IPS-18a (cell line): ENCODE measurements at regions not wholly inside any gene's neighbourhood (a gene's known extent, or its start where the extent isn't known, plus 50 kb on each side); places are given as distances from the start of the nearest gene placed in this dataset.
"Not testable (repeated sequence)": the region's sequence is repeated elsewhere in the genome, so short reads cannot be mapped to it uniquely, and the experiment has no call there.

Experiments
- H3K27ac ChIP-seq: one replicate; pipeline ENCODE4 v1.5.1; 2013; ENCODE audit warnings: low read length
- H3K27me3 ChIP-seq: one replicate; pipeline ENCODE4 v1.6.1; 2013; ENCODE audit warnings: mild to moderate bottlenecking, low read length; ENCODE audit not compliant: control insufficient read depth, insufficient read depth
- H3K36me3 ChIP-seq: one replicate; pipeline ENCODE4 v1.6.1; 2013; ENCODE audit warnings: low read depth, low read length; ENCODE audit not compliant: control insufficient read depth
- H3K4me1 ChIP-seq: one replicate; pipeline ENCODE4 v1.6.1; 2013; ENCODE audit warnings: low read depth, low read length; ENCODE audit not compliant: control insufficient read depth
- H3K4me3 ChIP-seq: one replicate; pipeline ENCODE4 v1.5.1; 2013; ENCODE audit warnings: low read length
- H3K9ac ChIP-seq: one replicate; pipeline ENCODE4 v1.6.1; 2013; ENCODE audit warnings: mild to moderate bottlenecking, low read length, moderate library complexity
- H3K9me3 ChIP-seq: one replicate; pipeline ENCODE4 v1.6.1; 2013; ENCODE audit warnings: low read depth, low read length; ENCODE audit not compliant: control insufficient read depth

GRCh38 chr14:96717116-96717515, 80.1 kb upstream of the VRK1 start:
- no peak overlapping the region for H3K4me3 ChIP-seq
- H3K9me3 ChIP-seq, result no peaks in the 10 kb centered on the region
- no peak overlapping the region for H3K27ac ChIP-seq
- no peak overlapping the region for H3K9ac ChIP-seq
- no peaks in the 10 kb centered on the region for H3K27me3 ChIP-seq
- H3K4me1 ChIP-seq, result no peaks in the 10 kb centered on the region
- no peaks in the 10 kb centered on the region for H3K36me3 ChIP-seq

GRCh38 chr14:96718407-96718806, 78.8 kb upstream of the VRK1 start:
- Histone ChIP-seq H3K9me3 (no peaks in the 10 kb centered on the region), H3K4me3 (no peak overlapping the region), H3K9ac (no peak overlapping the region), H3K27me3 (no peaks in the 10 kb centered on the region), H3K36me3 (no peaks in the 10 kb centered on the region), H3K27ac (no peak overlapping the region), H3K4me1 (no peaks in the 10 kb centered on the region)

GRCh38 chr14:96720702-96721101, 76.5 kb upstream of the VRK1 start:
- H3K27me3 ChIP-seq, H3K4me1 ChIP-seq, H3K36me3 ChIP-seq, H3K9me3 ChIP-seq, H3K27ac ChIP-seq, H3K4me3 ChIP-seq, H3K9ac ChIP-seq: not testable (repeated sequence)

- Histone ChIP-seq H3K27ac (no peak overlapping the region), H3K36me3 (no peaks in the 10 kb centered on the region), H3K9me3 (no peaks in the 10 kb centered on the region), H3K9ac (no peak overlapping the region), H3K27me3 (no peaks in the 10 kb centered on the region), H3K4me3 (no peak overlapping the region), H3K4me1 (no peaks in the 10 kb centered on the region)
Measured at GRCh38 chr14:96722736-96723135, 74.4 kb upstream of the VRK1 start.

- no peaks in the 10 kb centered on the region for H3K9me3 ChIP-seq
- H3K36me3 ChIP-seq, result no peaks in the 10 kb centered on the region
- no peaks in the 10 kb centered on the region for H3K4me1 ChIP-seq
- H3K27ac ChIP-seq, result no peak overlapping the region
- no peaks in the 10 kb centered on the region for H3K27me3 ChIP-seq
- no peak overlapping the region for H3K9ac ChIP-seq
- H3K4me3 ChIP-seq, result no peak overlapping the region
Measured at GRCh38 chr14:96723946-96724345, 73.2 kb upstream of the VRK1 start.

- Histone ChIP-seq H3K27me3 (no peaks in the 10 kb centered on the region), H3K4me1 (no peaks in the 10 kb centered on the region), H3K9me3 (no peaks in the 10 kb centered on the region), H3K27ac (no peak overlapping the region), H3K36me3 (no peaks in the 10 kb centered on the region), H3K9ac (no peak overlapping the region), H3K4me3 (no peak overlapping the region)
Measured at GRCh38 chr14:96725232-96725631, 72.0 kb upstream of the VRK1 start.

GRCh38 chr14:96727073-96727472, 70.1 kb upstream of the VRK1 start:
- Histone ChIP-seq H3K4me3 (no peak overlapping the region), H3K36me3 (no peaks in the 10 kb centered on the region), H3K9me3 (no peaks in the 10 kb centered on the region), H3K4me1 (no peaks in the 10 kb centered on the region), H3K27me3 (no peaks in the 10 kb centered on the region), H3K9ac (no peak overlapping the region), H3K27ac (no peak overlapping the region)

- Histone ChIP-seq H3K4me1 (no peaks in the 10 kb centered on the region), H3K36me3 (no peaks in the 10 kb centered on the region), H3K27ac (no peak overlapping the region), H3K9ac (no peak overlapping the region), H3K27me3 (no peaks in the 10 kb centered on the region), H3K4me3 (no peak overlapping the region), H3K9me3 (no peaks in the 10 kb centered on the region)
Measured at GRCh38 chr14:96727491-96727890, 69.7 kb upstream of the VRK1 start.

- H3K27me3 ChIP-seq, result no peaks in the 10 kb centered on the region
Measured at GRCh38 chr14:96727980-96728717, 69.0 kb upstream of the VRK1 start.

GRCh38 chr14:96729889-96730288, 67.3 kb upstream of the VRK1 start:
- Histone ChIP-seq H3K27me3 (no peaks in the 10 kb centered on the region), H3K4me1 (no peaks in the 10 kb centered on the region), H3K27ac (no peak overlapping the region), H3K9me3 (no peaks in the 10 kb centered on the region), H3K4me3 (no peak overlapping the region), H3K36me3 (no peaks in the 10 kb centered on the region), H3K9ac (no peak overlapping the region)

More at GRCh38 chr14:96727980-96728717, 69.0 kb upstream of the VRK1 start:
- H3K36me3 ChIP-seq, result no peaks in the 10 kb centered on the region
- H3K9ac ChIP-seq, result no peak overlapping the region
- H3K4me3 ChIP-seq, result no peak overlapping the region
- no peaks in the 10 kb centered on the region for H3K4me1 ChIP-seq
- no peak overlapping the region for H3K27ac ChIP-seq
- no peaks in the 10 kb centered on the region for H3K9me3 ChIP-seq

GRCh38 chr14:96730386-96730785, 66.8 kb upstream of the VRK1 start:
- H3K4me1 ChIP-seq, result no peaks in the 10 kb centered on the region
- H3K27me3 ChIP-seq, result no peaks in the 10 kb centered on the region
- H3K36me3 ChIP-seq, result no peaks in the 10 kb centered on the region
- no peak overlapping the region for H3K9ac ChIP-seq
- no peak overlapping the region for H3K27ac ChIP-seq
- no peak overlapping the region for H3K4me3 ChIP-seq
- no peaks in the 10 kb centered on the region for H3K9me3 ChIP-seq

GRCh38 chr14:96734076-96734622, 63.0 kb upstream of the VRK1 start:
- Histone ChIP-seq H3K27me3 (peaks cover 4% of the 10 kb centered on the region), H3K9me3 (no peaks in the 10 kb centered on the region), H3K4me1 (peaks cover 7% of the 10 kb centered on the region), H3K27ac (no peak overlapping the region), H3K36me3 (no peaks in the 10 kb centered on the region), H3K4me3 (no peak overlapping the region), H3K9ac (no peak overlapping the region)
